ENCODE measurements at regions not wholly inside any gene's neighbourhood (a gene's known extent, or its start where the extent isn't known, plus 50 kb on each side); places are given as distances from the start of the nearest gene placed in this dataset.

DNA sequence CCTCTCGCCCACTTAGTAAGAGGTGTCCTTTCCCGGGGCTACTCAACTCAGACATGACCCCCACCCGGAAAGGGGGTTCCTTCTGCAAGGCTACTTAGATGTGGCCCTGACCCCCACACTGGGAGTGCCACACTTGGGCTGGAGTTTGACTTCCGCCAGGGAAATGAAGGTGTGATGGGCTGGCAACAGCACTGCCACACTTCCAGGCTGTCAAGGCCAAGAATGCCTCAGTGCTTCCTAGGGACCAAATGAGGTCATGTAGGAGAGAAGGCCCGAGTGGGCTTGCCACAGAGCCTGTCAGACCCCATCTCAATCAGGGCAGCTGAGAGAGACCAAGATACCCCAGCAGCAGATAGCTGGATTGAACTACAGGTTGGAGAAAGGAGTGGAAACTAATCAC, 55.5 kb downstream of the DRD1 start:
- no peak overlapping the region for H3K27ac ChIP-seq (ENCODE audit: low read depth, low read length, poor library complexity, severe bottlenecking)
- H3K4me3 ChIP-seq (ENCODE audit: low read depth, low read length, poor library complexity, severe bottlenecking) = no peak overlapping the region
- CTCF ChIA-PET (ENCODE audit: unreplicated experiment) = no interaction called here
- no peak for TF ChIP-seq EZH2phosphoT487 (IDR thresholded peaks at IDR 0.05; ENCODE audit: borderline replicate concordance, low read depth, low read length)
- TF ChIP-seq, protein P1, sequence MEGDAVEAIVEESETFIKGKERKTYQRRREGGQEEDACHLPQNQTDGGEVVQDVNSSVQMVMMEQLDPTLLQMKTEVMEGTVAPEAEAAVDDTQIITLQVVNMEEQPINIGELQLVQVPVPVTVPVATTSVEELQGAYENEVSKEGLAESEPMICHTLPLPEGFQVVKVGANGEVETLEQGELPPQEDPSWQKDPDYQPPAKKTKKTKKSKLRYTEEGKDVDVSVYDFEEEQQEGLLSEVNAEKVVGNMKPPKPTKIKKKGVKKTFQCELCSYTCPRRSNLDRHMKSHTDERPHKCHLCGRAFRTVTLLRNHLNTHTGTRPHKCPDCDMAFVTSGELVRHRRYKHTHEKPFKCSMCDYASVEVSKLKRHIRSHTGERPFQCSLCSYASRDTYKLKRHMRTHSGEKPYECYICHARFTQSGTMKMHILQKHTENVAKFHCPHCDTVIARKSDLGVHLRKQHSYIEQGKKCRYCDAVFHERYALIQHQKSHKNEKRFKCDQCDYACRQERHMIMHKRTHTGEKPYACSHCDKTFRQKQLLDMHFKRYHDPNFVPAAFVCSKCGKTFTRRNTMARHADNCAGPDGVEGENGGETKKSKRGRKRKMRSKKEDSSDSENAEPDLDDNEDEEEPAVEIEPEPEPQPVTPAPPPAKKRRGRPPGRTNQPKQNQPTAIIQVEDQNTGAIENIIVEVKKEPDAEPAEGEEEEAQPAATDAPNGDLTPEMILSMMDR (conservative IDR thresholded peaks at IDR 0.05; ENCODE audit: low read length) = no peak
- H3K79me2 ChIP-seq (ENCODE audit: insufficient read depth, low read depth, low read length) = no peaks in the 10 kb centered on the region
- H2AFZ ChIP-seq (ENCODE audit: low read length) = no peak overlapping the region
- intact Hi-C loops (cut with micrococcal nuclease; ENCODE audit: unreplicated experiment) = no loop called here
- no peaks in the 10 kb centered on the region for H4K20me1 ChIP-seq (ENCODE audit: insufficient read depth, low read length)
- no peaks in the 10 kb centered on the region for H3K4me1 ChIP-seq (ENCODE audit: insufficient read depth, low read length, poor library complexity, severe bottlenecking)
- no peaks in the 10 kb centered on the region for H3K9me2 ChIP-seq (ENCODE audit: insufficient read depth, low read length)
- H3K9me3 ChIP-seq (ENCODE audit: low read length) = no peaks in the 10 kb centered on the region
- H3K4me2 ChIP-seq (ENCODE audit: low read length) = no peak overlapping the region
- DNase-seq (ENCODE audit: low spot score) = no peak
- H3K36me3 ChIP-seq (ENCODE audit: insufficient read depth, low read length) = no peaks in the 10 kb centered on the region
- POLR2A ChIA-PET = interaction anchor here (0.6 kb wide), 1 partner anchor 954 kb away, joined by 3 read pairs; no protein-coding TSS in a partner anchor
- no TSS peak for BruUV-seq (replicated peaks)

DNA sequence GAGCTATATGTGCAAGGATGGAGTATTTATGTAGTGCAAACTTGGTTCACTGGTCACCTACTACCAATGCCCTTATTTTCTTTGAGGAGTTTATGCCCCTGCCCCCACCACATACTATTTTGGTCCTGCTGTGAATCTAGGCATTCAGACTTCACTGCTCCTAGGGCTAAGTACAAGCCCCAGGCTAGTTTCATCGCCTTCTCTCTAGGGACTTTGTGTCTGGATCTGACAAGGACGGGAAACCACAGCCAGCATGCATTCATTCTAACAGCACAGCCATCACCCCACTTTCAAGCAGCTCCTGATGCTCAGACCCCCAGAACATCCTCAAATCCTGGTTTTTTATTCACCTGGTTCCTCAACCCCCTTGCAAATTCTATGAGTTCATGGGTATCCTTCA, 56.8 kb downstream of the DRD1 start:
- TF ChIP-seq, protein P1 (conservative IDR thresholded peaks at IDR 0.05; ENCODE audit: low read length) = no peak
- no peak for TF ChIP-seq EZH2phosphoT487 (IDR thresholded peaks at IDR 0.05; ENCODE audit: borderline replicate concordance, low read depth, low read length)
- Histone ChIP-seq H3K9me3 (ENCODE audit: low read length) (no peaks in the 10 kb centered on the region), H3K36me3 (ENCODE audit: insufficient read depth, low read length) (no peaks in the 10 kb centered on the region), H3K9me2 (ENCODE audit: insufficient read depth, low read length) (no peaks in the 10 kb centered on the region), H2AFZ (ENCODE audit: low read length) (no peak overlapping the region), H3K4me3 (ENCODE audit: low read depth, low read length, poor library complexity, severe bottlenecking) (no peak overlapping the region), H3K4me2 (ENCODE audit: low read length) (no peak overlapping the region), H3K79me2 (ENCODE audit: insufficient read depth, low read depth, low read length) (no peaks in the 10 kb centered on the region), H3K4me1 (ENCODE audit: insufficient read depth, low read length, poor library complexity, severe bottlenecking) (no peaks in the 10 kb centered on the region), H3K27ac (ENCODE audit: low read depth, low read length, poor library complexity, severe bottlenecking) (no peak overlapping the region), H4K20me1 (ENCODE audit: insufficient read depth, low read length) (no peaks in the 10 kb centered on the region)
- ChIA-PET CTCF (ENCODE audit: unreplicated experiment) (no interaction called here), POLR2A (interaction anchor here (0.7 kb wide), 1 partner anchor 202 kb away, joined by 3 read pairs; no protein-coding TSS in a partner anchor)
- intact Hi-C loops (cut with micrococcal nuclease; ENCODE audit: unreplicated experiment) = no loop called here
- no TSS peak for BruUV-seq (replicated peaks)
- DNase-seq (ENCODE audit: low spot score) = no peak

DNA sequence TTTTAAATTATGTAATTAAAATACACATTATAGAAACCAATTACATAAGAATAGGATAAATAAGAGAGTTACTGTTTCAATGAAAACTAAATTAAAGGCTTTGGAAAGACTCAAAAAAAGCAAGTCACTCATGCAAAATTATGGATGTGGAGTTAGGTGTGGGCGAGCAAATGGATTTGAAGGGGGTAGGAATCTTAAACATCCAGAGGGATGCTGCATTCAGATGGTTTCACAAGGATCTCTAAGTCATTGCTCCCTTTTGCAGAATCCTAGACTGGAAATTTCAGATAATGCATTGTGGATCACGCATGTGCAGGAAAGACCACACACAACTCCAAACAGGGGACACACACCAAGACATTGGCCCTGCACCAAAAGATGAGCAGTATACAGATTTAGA, 57.5 kb downstream of the DRD1 start:
- no peaks in the 10 kb centered on the region for H3K36me3 ChIP-seq (ENCODE audit: insufficient read depth, low read length)
- no peak overlapping the region for H2AFZ ChIP-seq (ENCODE audit: low read length)
- no peak overlapping the region for H3K4me3 ChIP-seq (ENCODE audit: low read depth, low read length, poor library complexity, severe bottlenecking)
- no peak for DNase-seq (ENCODE audit: low spot score)
- CTCF ChIA-PET (ENCODE audit: unreplicated experiment) = no interaction called here
- POLR2A ChIA-PET = no interaction called here
- intact Hi-C loops (cut with micrococcal nuclease; ENCODE audit: unreplicated experiment) = no loop called here
- H3K79me2 ChIP-seq (ENCODE audit: insufficient read depth, low read depth, low read length) = no peaks in the 10 kb centered on the region
- no peaks in the 10 kb centered on the region for H3K4me1 ChIP-seq (ENCODE audit: insufficient read depth, low read length, poor library complexity, severe bottlenecking)
- TF ChIP-seq EZH2phosphoT487 (IDR thresholded peaks at IDR 0.05; ENCODE audit: borderline replicate concordance, low read depth, low read length) = no peak
- TF ChIP-seq, protein P1 (conservative IDR thresholded peaks at IDR 0.05; ENCODE audit: low read length) = no peak
- no peak overlapping the region for H3K27ac ChIP-seq (ENCODE audit: low read depth, low read length, poor library complexity, severe bottlenecking)
- no TSS peak for BruUV-seq (replicated peaks)
- no peaks in the 10 kb centered on the region for H3K9me2 ChIP-seq (ENCODE audit: insufficient read depth, low read length)
- no peaks in the 10 kb centered on the region for H3K9me3 ChIP-seq (ENCODE audit: low read length)
- H4K20me1 ChIP-seq (ENCODE audit: insufficient read depth, low read length) = no peaks in the 10 kb centered on the region
- no peak overlapping the region for H3K4me2 ChIP-seq (ENCODE audit: low read length)
